Kidney epithelial cell (primary cell): ENCODE measurements at regions not wholly inside any gene's neighbourhood (a gene's known extent, or its start where the extent isn't known, plus 50 kb on each side); places are given as distances from the start of the nearest gene placed in this dataset.

Source experiments
- DNase-seq: peaks from one replicate; pipeline ENCODE4 v3.0.0-alpha.2; 2010; ENCODE audit warnings: low read depth
- H3K27me3 ChIP-seq: 2 replicates; pipeline ENCODE4 v1.6.0; 2011; ENCODE audit warnings: low read length; ENCODE audit not compliant: control insufficient read depth, insufficient read depth
- H3K36me3 ChIP-seq: 2 replicates; pipeline ENCODE4 v1.5.1; 2011; ENCODE audit warnings: low read length; ENCODE audit not compliant: control insufficient read depth, insufficient read depth
- H3K4me3 ChIP-seq: 2 replicates; pipeline ENCODE4 v1.5.1; 2011; ENCODE audit warnings: low read depth, mild to moderate bottlenecking, control low read depth, low read length
- TF ChIP-seq, protein P1 (sequence below): IDR thresholded peaks from 2 replicates; pipeline ENCODE4 v1.5.1; 2011; ENCODE audit warnings: mild to moderate bottlenecking, moderate library complexity, low read length, control low read depth, inconsistent platforms; ENCODE audit not compliant: insufficient read depth, poor library complexity, severe bottlenecking

DNA sequence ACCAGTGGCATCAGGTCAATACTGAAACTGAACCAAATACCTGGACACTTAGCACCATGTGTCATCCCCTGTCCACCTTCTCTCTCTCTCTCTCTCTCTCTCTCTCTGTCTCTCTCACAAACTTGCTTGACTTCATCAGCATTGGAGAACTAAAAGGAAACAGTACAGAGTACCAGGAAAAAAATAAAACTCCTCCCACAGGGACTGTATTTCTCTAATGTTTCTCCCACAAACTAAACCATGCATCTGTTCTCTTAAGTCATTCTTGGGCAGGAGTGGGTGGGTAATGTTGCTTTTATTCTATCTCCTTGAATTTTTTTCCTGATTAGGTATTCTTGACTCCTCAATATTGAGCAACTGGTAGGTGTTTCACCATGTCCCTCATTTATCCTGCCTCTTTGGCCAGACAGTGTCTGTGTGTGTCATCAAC lies 112.9 kb upstream of the CACNA1A start:
- TF ChIP-seq, protein P1, sequence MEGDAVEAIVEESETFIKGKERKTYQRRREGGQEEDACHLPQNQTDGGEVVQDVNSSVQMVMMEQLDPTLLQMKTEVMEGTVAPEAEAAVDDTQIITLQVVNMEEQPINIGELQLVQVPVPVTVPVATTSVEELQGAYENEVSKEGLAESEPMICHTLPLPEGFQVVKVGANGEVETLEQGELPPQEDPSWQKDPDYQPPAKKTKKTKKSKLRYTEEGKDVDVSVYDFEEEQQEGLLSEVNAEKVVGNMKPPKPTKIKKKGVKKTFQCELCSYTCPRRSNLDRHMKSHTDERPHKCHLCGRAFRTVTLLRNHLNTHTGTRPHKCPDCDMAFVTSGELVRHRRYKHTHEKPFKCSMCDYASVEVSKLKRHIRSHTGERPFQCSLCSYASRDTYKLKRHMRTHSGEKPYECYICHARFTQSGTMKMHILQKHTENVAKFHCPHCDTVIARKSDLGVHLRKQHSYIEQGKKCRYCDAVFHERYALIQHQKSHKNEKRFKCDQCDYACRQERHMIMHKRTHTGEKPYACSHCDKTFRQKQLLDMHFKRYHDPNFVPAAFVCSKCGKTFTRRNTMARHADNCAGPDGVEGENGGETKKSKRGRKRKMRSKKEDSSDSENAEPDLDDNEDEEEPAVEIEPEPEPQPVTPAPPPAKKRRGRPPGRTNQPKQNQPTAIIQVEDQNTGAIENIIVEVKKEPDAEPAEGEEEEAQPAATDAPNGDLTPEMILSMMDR = no peak
- Histone ChIP-seq H3K36me3 (no peaks in the 10 kb centered on the region), H3K4me3 (no peak overlapping the region), H3K27me3 (peaks cover 8% of the 10 kb centered on the region)
- DNase-seq = no peak

GRCh38 chr19:13615890-13616289 lies 109.6 kb upstream of the CACNA1A start:
- peaks cover 3% of the 10 kb centered on the region for H3K27me3 ChIP-seq
- no peak overlapping the region for H3K4me3 ChIP-seq
- DNase-seq = no peak
- H3K36me3 ChIP-seq = no peaks in the 10 kb centered on the region
- TF ChIP-seq, protein P1 = no peak

GRCh38 chr19:13613447-13613846 lies 107.2 kb upstream of the CACNA1A start:
- Histone ChIP-seq H3K4me3 (no peak overlapping the region), H3K36me3 (no peaks in the 10 kb centered on the region), H3K27me3 (peaks cover 5% of the 10 kb centered on the region)
- DNase-seq = no peak
- TF ChIP-seq, protein P1 = no peak

GRCh38 chr19:13611596-13611995 lies 105.3 kb upstream of the CACNA1A start:
- Histone ChIP-seq H3K36me3 (no peaks in the 10 kb centered on the region), H3K27me3 (peaks cover 5% of the 10 kb centered on the region), H3K4me3 (no peak overlapping the region)
- TF ChIP-seq, protein P1 = no peak
- DNase-seq = no peak

DNA sequence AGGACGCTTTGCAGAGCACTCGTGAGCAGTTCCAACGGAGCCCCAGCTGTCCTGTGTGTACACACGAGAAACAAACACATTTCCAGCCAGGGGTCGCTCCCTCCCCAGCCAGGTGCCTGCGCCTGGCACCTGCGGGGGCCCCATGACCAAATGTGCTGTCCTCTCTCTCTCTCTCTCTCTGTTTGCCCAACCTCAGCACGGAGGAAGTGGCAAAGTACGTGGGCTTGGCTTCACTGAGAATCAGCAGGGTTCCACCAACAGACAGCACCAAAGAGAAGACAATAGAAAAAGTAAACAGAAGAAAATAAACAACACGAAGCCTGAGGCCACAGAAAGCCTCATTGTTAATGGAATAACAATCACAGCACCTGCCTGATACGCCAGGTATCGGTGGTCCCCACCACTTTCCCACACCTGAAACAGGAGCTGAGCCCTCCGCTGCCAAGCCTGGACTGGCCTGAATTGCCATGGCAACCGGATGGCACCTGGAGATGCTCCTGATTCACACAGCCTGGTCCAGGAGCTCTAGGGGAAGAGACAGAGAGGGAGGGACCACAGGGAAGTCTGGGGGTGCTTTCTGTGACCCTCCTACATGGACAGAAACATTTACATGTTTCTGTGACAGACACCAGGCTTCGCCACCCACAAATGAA lies 103.9 kb upstream of the CACNA1A start:
- peaks cover 2% of the 10 kb centered on the region for H3K27me3 ChIP-seq
- DNase-seq = no peak
- no peak overlapping the region for H3K4me3 ChIP-seq
- TF ChIP-seq, protein P1 = no peak
- no peaks in the 10 kb centered on the region for H3K36me3 ChIP-seq

GRCh38 chr19:13606156-13606555 lies 99.9 kb upstream of the CACNA1A start:
- Histone ChIP-seq H3K4me3 (no peak overlapping the region), H3K36me3 (no peaks in the 10 kb centered on the region), H3K27me3 (peaks cover 2% of the 10 kb centered on the region)
- TF ChIP-seq, protein P1 = no peak
- no peak for DNase-seq
